Fibroblast of lung (primary cell): ENCODE measurements at regions not wholly inside any gene's neighbourhood (a gene's known extent, or its start where the extent isn't known, plus 50 kb on each side); places are given as distances from the start of the nearest gene placed in this dataset.

ENCODE experiments used
- CTCF ChIP-seq, 2 donors: IDR thresholded peaks in 1 of 2; conservative IDR thresholded peaks in 1 of 2; 1 replicate in 1 of 2; 2 replicates in 1 of 2; pipeline ENCODE4 v1.5.1; 2011 to 2012; ENCODE audit warnings: low read length in 2 of 2, control low read depth in 1 of 2, inconsistent platforms in 1 of 2, low read depth in 1 of 2, mild to moderate bottlenecking in 1 of 2
- EZH2 ChIP-seq: IDR thresholded peaks from 2 replicates; pipeline ENCODE4 v1.5.1; 2012; ENCODE audit warnings: low read length, control low read depth, mild to moderate bottlenecking; ENCODE audit errors: missing control alignments

- TF ChIP-seq CTCF (conservative IDR thresholded peaks at IDR 0.05 in 1 of 2, IDR thresholded peaks at IDR 0.05 in 1 of 2; ENCODE audit: low read depth in 1 of 2, low read length in 2 of 2) = no peak
- no peak for TF ChIP-seq EZH2
These were observed 95.0 kb upstream of the GADL1 start for GRCh38 chr3:30989276-30990030.
